Endothelial cell of umbilical vein (primary cell): ENCODE measurements at regions not wholly inside any gene's neighbourhood (a gene's known extent, or its start where the extent isn't known, plus 50 kb on each side); places are given as distances from the start of the nearest gene placed in this dataset.

Experiments used
- EZH2 ChIP-seq: IDR thresholded peaks from 2 replicates; pipeline ENCODE4 v1.6.1; 2012; ENCODE audit warnings: borderline replicate concordance, low read depth, mild to moderate bottlenecking, moderate library complexity, low read length, inconsistent platforms; ENCODE audit not compliant: severe bottlenecking
- POLR2AphosphoS5 ChIP-seq: IDR thresholded peaks from 2 replicates; pipeline ENCODE4 v1.6.1; 2012; ENCODE audit warnings: low read depth, mild to moderate bottlenecking, control low read depth, low read length, moderate library complexity; ENCODE audit not compliant: insufficient read depth
- TF ChIP-seq, protein P1 (sequence below), 2 donors: IDR thresholded peaks; 1 replicate in 1 of 2; 2 replicates in 1 of 2; pipeline ENCODE4 v1.5.1; 2011; ENCODE audit warnings: low read length in 2 of 2, mild to moderate bottlenecking in 2 of 2, moderate library complexity in 2 of 2, control low read depth in 1 of 2, inconsistent platforms in 1 of 2, low read depth in 1 of 2; ENCODE audit not compliant: insufficient read depth in 1 of 2; ENCODE audit errors: extremely low read depth in 1 of 2

DNA sequence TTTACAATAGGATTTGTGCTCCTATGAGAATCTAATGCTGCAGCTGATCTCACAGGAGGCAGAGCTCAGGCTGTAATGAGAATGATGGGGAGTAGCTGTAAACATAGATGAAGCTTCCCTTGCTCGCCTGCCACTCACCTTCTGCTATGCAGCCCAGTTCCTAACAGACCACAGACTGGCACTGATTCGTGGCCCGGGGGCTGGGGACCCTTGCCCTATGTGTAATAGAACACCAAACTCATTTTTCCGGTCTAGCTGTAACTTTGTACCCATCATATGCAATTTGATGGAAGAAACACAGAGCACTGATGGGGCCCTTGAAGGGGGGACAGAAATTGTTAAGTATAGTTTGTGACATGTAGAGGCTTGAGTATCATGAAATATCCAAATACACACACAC lies 79.6 kb upstream of the OR5AK2 start:
- TF ChIP-seq, protein P1, sequence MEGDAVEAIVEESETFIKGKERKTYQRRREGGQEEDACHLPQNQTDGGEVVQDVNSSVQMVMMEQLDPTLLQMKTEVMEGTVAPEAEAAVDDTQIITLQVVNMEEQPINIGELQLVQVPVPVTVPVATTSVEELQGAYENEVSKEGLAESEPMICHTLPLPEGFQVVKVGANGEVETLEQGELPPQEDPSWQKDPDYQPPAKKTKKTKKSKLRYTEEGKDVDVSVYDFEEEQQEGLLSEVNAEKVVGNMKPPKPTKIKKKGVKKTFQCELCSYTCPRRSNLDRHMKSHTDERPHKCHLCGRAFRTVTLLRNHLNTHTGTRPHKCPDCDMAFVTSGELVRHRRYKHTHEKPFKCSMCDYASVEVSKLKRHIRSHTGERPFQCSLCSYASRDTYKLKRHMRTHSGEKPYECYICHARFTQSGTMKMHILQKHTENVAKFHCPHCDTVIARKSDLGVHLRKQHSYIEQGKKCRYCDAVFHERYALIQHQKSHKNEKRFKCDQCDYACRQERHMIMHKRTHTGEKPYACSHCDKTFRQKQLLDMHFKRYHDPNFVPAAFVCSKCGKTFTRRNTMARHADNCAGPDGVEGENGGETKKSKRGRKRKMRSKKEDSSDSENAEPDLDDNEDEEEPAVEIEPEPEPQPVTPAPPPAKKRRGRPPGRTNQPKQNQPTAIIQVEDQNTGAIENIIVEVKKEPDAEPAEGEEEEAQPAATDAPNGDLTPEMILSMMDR (IDR thresholded peaks at IDR 0.05; ENCODE audit: extremely low read depth in 1 of 2, insufficient read depth in 1 of 2, low read depth in 1 of 2, low read length in 2 of 2): no peak
- TF ChIP-seq EZH2: no peak
- TF ChIP-seq POLR2AphosphoS5: no peak
